ENCODE measurements at regions not wholly inside any gene's neighbourhood (a gene's known extent, or its start where the extent isn't known, plus 50 kb on each side); places are given as distances from the start of the nearest gene placed in this dataset.

DNA sequence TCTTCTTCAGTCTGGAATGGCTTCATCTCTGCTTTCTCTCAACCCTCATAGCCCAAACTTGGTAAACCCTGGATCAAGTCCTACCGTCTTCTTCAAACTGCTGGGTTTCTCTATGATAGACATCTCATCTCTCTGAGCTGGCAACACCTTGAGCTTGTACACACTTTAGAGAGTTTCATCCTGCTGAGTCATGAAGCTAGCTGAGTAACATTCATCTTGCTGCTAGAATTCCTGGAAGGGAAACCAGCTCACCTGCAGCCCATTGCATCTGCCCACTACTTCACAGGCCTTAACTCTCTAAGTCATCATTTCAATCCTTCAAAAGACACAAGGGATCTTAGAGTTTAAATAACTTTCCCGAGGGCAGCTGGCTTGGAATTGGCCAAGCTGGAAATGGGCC is 175.5 kb upstream of the RORA start:
- no peak for TF ChIP-seq EZH2 (IDR thresholded peaks at IDR 0.05; ENCODE audit: borderline replicate concordance)
- TF ChIP-seq, protein P1, sequence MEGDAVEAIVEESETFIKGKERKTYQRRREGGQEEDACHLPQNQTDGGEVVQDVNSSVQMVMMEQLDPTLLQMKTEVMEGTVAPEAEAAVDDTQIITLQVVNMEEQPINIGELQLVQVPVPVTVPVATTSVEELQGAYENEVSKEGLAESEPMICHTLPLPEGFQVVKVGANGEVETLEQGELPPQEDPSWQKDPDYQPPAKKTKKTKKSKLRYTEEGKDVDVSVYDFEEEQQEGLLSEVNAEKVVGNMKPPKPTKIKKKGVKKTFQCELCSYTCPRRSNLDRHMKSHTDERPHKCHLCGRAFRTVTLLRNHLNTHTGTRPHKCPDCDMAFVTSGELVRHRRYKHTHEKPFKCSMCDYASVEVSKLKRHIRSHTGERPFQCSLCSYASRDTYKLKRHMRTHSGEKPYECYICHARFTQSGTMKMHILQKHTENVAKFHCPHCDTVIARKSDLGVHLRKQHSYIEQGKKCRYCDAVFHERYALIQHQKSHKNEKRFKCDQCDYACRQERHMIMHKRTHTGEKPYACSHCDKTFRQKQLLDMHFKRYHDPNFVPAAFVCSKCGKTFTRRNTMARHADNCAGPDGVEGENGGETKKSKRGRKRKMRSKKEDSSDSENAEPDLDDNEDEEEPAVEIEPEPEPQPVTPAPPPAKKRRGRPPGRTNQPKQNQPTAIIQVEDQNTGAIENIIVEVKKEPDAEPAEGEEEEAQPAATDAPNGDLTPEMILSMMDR (IDR thresholded peaks at IDR 0.05; ENCODE audit: poor library complexity), result no peak
